ENCODE measurements at regions not wholly inside any gene's neighbourhood (a gene's known extent, or its start where the extent isn't known, plus 50 kb on each side); places are given as distances from the start of the nearest gene placed in this dataset.

GRCh38 chr4:96946552-96946951, 1106.7 kb downstream of the PDHA2 start:
- Mint-ChIP-seq H3K27ac (no peak overlapping the region), H3K9me3 (peaks cover 0 to 7% (median 0%) of the 10 kb centered on the region in 7 donors), H3K36me3 (no peaks in the 10 kb centered on the region), H3K27me3 (ENCODE audit: low read depth in 3 of 3) (no peaks in the 10 kb centered on the region), H3K4me1 (no peaks in the 10 kb centered on the region), H3K4me3 (no peak overlapping the region)
- Histone ChIP-seq H3K27me3 (ENCODE audit: control insufficient read depth in 2 of 2, insufficient read depth in 2 of 2, low read length in 2 of 2) (no peaks in the 10 kb centered on the region), H3K4me1 (ENCODE audit: control insufficient read depth in 1 of 2, insufficient read depth in 2 of 2, low read length in 2 of 2) (no peaks in the 10 kb centered on the region), H4K20me1 (ENCODE audit: insufficient read depth, low read length) (no peaks in the 10 kb centered on the region), H3K4me2 (replicated peaks; ENCODE audit: extremely low read depth, low read length, poor library complexity, severe bottlenecking) (no peak overlapping the region), H3K79me2 (ENCODE audit: insufficient read depth, low read length) (no peaks in the 10 kb centered on the region), H3K9me3 (replicated peaks in 1 of 2; ENCODE audit: control insufficient read depth in 1 of 2, insufficient read depth in 1 of 2, low read length in 2 of 2) (no peaks in the 10 kb centered on the region), H3K27ac (ENCODE audit: low read depth in 1 of 2, low read length in 2 of 2) (no peak overlapping the region), H3K9ac (ENCODE audit: insufficient read depth, low read length, poor library complexity, severe bottlenecking) (no peak overlapping the region), H3K4me3 (replicated peaks in 1 of 3; ENCODE audit: low read depth in 2 of 3, low read length in 3 of 3) (no peak overlapping the region), H3K36me3 (replicated peaks in 1 of 2; ENCODE audit: control insufficient read depth in 1 of 2, insufficient read depth in 2 of 2, low read length in 2 of 2) (no peaks in the 10 kb centered on the region), H2AFZ (ENCODE audit: insufficient read depth, low read depth, low read length, poor library complexity, severe bottlenecking) (no peak overlapping the region)
- WGBS (ENCODE audit: insufficient coverage): no CpG with 5 or more reads among the region's 2 CpGs
- intact Hi-C loops (cut with micrococcal nuclease): no loop called here
- no peak for TF ChIP-seq CTCF (IDR thresholded peaks at IDR 0.05)
- DNase-seq: no peak

GRCh38 chr4:96952610-96953009, 1112.7 kb downstream of the PDHA2 start:
- peaks cover 0 to 8% (median 1%) of the 10 kb centered on the region in 7 donors for H3K9me3 Mint-ChIP-seq
- H3K27me3 Mint-ChIP-seq (ENCODE audit: low read depth in 3 of 3): peaks cover 0 to 1% (median 0%) of the 10 kb centered on the region in 3 donors

More at GRCh38 chr4:96952610-96953009, 1112.7 kb downstream of the PDHA2 start:
- Histone ChIP-seq H3K9ac (ENCODE audit: insufficient read depth, low read length, poor library complexity, severe bottlenecking) (no peak overlapping the region), H3K4me1 (ENCODE audit: control insufficient read depth in 1 of 2, insufficient read depth in 2 of 2, low read length in 2 of 2) (no peaks in the 10 kb centered on the region), H3K27ac (ENCODE audit: low read depth in 1 of 2, low read length in 2 of 2) (no peak overlapping the region), H3K27me3 (ENCODE audit: control insufficient read depth in 2 of 2, insufficient read depth in 2 of 2, low read length in 2 of 2) (no peaks in the 10 kb centered on the region), H4K20me1 (ENCODE audit: insufficient read depth, low read length) (no peaks in the 10 kb centered on the region), H2AFZ (ENCODE audit: insufficient read depth, low read depth, low read length, poor library complexity, severe bottlenecking) (no peak overlapping the region), H3K4me2 (replicated peaks; ENCODE audit: extremely low read depth, low read length, poor library complexity, severe bottlenecking) (no peak overlapping the region), H3K36me3 (replicated peaks in 1 of 2; ENCODE audit: control insufficient read depth in 1 of 2, insufficient read depth in 2 of 2, low read length in 2 of 2) (no peaks in the 10 kb centered on the region), H3K4me3 (replicated peaks in 1 of 3; ENCODE audit: low read depth in 2 of 3, low read length in 3 of 3) (no peak overlapping the region), H3K9me3 (replicated peaks in 1 of 2; ENCODE audit: control insufficient read depth in 1 of 2, insufficient read depth in 1 of 2, low read length in 2 of 2) (no peaks in the 10 kb centered on the region), H3K79me2 (ENCODE audit: insufficient read depth, low read length) (no peaks in the 10 kb centered on the region)
- Mint-ChIP-seq H3K27ac (no peak overlapping the region), H3K36me3 (no peaks in the 10 kb centered on the region), H3K4me3 (no peak overlapping the region), H3K4me1 (no peaks in the 10 kb centered on the region)
- no peak for DNase-seq
- no peak for TF ChIP-seq CTCF (IDR thresholded peaks at IDR 0.05)
- intact Hi-C loops (cut with micrococcal nuclease): no loop called here
- WGBS (ENCODE audit: insufficient coverage): 100% methylated on average over 1 of the region's 1 CpG
